ENCODE measurements at regions not wholly inside any gene's neighbourhood (a gene's known extent, or its start where the extent isn't known, plus 50 kb on each side); places are given as distances from the start of the nearest gene placed in this dataset.

DNA sequence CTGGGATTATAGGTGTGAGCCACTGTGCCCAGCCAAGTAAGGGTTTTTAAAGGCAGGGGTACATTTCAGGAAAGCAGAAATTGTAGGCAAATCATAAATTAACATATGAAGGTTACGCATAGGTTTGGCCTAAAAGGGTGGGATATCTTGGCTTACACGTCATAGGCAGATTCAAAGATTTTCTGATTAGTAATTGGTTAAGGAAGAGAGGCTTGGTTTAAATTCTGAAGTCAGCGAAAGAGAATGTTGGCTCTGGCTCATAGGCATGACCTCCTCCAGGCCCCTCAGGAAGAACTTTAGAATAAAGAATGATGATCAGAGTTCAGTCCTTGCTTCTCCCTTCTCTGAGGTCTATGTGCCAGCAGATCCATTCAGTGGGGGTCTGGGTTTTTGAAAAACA lies 124.8 kb upstream of the RBBP6 start:
- Histone ChIP-seq H2BK15ac (ENCODE audit: low read length) (no peak overlapping the region), H3K4me1 (replicated peaks in 1 of 4; ENCODE audit: control insufficient read depth in 3 of 4, insufficient read depth in 4 of 4, low read length in 3 of 4) (peaks cover 0 to 4% (median under 1%) of the 10 kb centered on the region in 4 experiments; a peak in 1 of 7 replicates), H3K23ac (ENCODE audit: insufficient read length) (no peak overlapping the region), H4K20me1 (replicated peaks in 1 of 2; ENCODE audit: control insufficient read depth in 1 of 2, insufficient read depth in 2 of 2, low read length in 2 of 2) (no peaks in the 10 kb centered on the region), H4K5ac (ENCODE audit: insufficient read length, low read depth, low read length) (no peak overlapping the region), H3K4ac (replicated peaks; ENCODE audit: insufficient read length, low read depth, low read length) (no peak overlapping the region), H2BK5ac (ENCODE audit: low read depth, low read length) (no peak overlapping the region), H2BK20ac (ENCODE audit: low read length) (no peak overlapping the region), H3K27me3 (replicated peaks in 1 of 4; ENCODE audit: control insufficient read depth in 3 of 4, extremely low read depth in 1 of 4, insufficient read depth in 3 of 4, low read length in 3 of 4) (no peaks in the 10 kb centered on the region), H2AK5ac (ENCODE audit: low read depth, low read length) (no peak overlapping the region), H3K56ac (replicated peaks; ENCODE audit: insufficient read length, low read depth, low read length) (no peak overlapping the region), H2BK12ac (ENCODE audit: low read depth, low read length) (no peak overlapping the region), H3K36me3 (ENCODE audit: control insufficient read depth in 2 of 4, insufficient read depth in 4 of 4, low read length in 3 of 4) (no peaks in the 10 kb centered on the region), H3K14ac (ENCODE audit: insufficient read length) (no peak overlapping the region), H3K9ac (replicated peaks in 1 of 4; ENCODE audit: extremely low read depth in 1 of 4, low read depth in 3 of 4, low read length in 3 of 4) (no peak overlapping the region), H3K27ac (ENCODE audit: low read depth, low read length) (no peak overlapping the region), H3K9me3 (ENCODE audit: insufficient read depth in 2 of 2, low read depth in 1 of 2, low read length in 1 of 2) (0 out of 4 replicates have a peak, but pooled peaks cover 0 to 3% of the 10 kb centered on the region in 2 experiments), H3K4me2 (ENCODE audit: insufficient read depth in 1 of 2, low read depth in 2 of 2, low read length in 2 of 2) (no peak overlapping the region), H3K4me3 (ENCODE audit: extremely low read depth in 1 of 4, insufficient read depth in 2 of 4, low read depth in 3 of 4, low read length in 4 of 4) (no peak overlapping the region), H4K91ac (replicated peaks; ENCODE audit: insufficient read length, low read length) (no peak overlapping the region), H3K23me2 (ENCODE audit: low read depth, low read length) (no peaks in the 10 kb centered on the region), H2AFZ (ENCODE audit: low read length) (no peak overlapping the region), H3K79me2 (ENCODE audit: control insufficient read depth in 1 of 2, insufficient read depth in 2 of 2, low read length in 2 of 2) (no peaks in the 10 kb centered on the region), H2BK120ac (replicated peaks; ENCODE audit: low read depth, low read length) (no peak overlapping the region), H4K8ac (ENCODE audit: extremely low read depth, insufficient read depth, low read length) (no peak overlapping the region), H3K79me1 (ENCODE audit: low read depth, low read length) (no peaks in the 10 kb centered on the region), H3K18ac (ENCODE audit: extremely low read depth, low read length) (no peak overlapping the region)
- no peak for FAIRE-seq
- CTCF ChIA-PET (ENCODE audit: partially characterized antibody): interaction anchor here (1.3 kb wide), 1 partner anchor 85 kb away, joined by 4 read pairs; no protein-coding TSS in a partner anchor
- TF ChIP-seq CTBP2 (IDR thresholded peaks at IDR 0.05; ENCODE audit: borderline replicate concordance, insufficient read depth, insufficient read length, low read length): no peak
- no peak for TF ChIP-seq SIRT6 (IDR thresholded peaks at IDR 0.05; ENCODE audit: low read length)
- TF ChIP-seq POU5F1 (IDR thresholded peaks at IDR 0.05; ENCODE audit: low read depth, low read length): no peak
- TF ChIP-seq EGR1 (IDR thresholded peaks at IDR 0.05; ENCODE audit: borderline replicate concordance, low read depth, low read length): no peak
- TF ChIP-seq RBBP5 (IDR thresholded peaks at IDR 0.05; ENCODE audit: borderline replicate concordance, low read depth, low read length): no peak
- no peak for TF ChIP-seq CHD2 (IDR thresholded peaks at IDR 0.05; ENCODE audit: low read length)
- no peak for TF ChIP-seq CREB1 (IDR thresholded peaks at IDR 0.05)
- DNase-seq (ENCODE audit: low read depth in 1 of 2, low spot score in 2 of 2): no peak
- POLR2A ChIA-PET (ENCODE audit: partially characterized antibody): interaction anchor here (1.0 kb wide), 1 partner anchor 13 kb away, joined by 3 read pairs; no protein-coding TSS in a partner anchor
- WGBS, 2 experiments (ENCODE audit: extremely low coverage in 1 of 2, insufficient coverage in 1 of 2, insufficient read length in 1 of 2, insufficient replicate concordance in 2 of 2, low coverage in 1 of 2, low lambda C conversion rate in 2 of 2, missing lambda C conversion rate in 1 of 2): 84% methylated on average over 3 of the region's 3 CpGs; no CpG with 5 or more reads in 1 of the 2 experiments

All from H1 (cell line).